H1 (cell line): ENCODE measurements at regions not wholly inside any gene's neighbourhood (a gene's known extent, or its start where the extent isn't known, plus 50 kb on each side); places are given as distances from the start of the nearest gene placed in this dataset.

Source experiments
- BCL11A ChIP-seq, 2 experiments: IDR thresholded peaks; one replicate each; pipeline ENCODE4 v1.6.1; 2011; ENCODE audit warnings: low read depth in 2 of 2, low read length in 2 of 2, mild to moderate bottlenecking in 2 of 2
- RXRA ChIP-seq: IDR thresholded peaks from 2 replicates; pipeline ENCODE4 v1.6.1; 2011; ENCODE audit warnings: low read depth, mild to moderate bottlenecking, low read length, moderate library complexity; ENCODE audit not compliant: insufficient read depth
- TBP ChIP-seq: IDR thresholded peaks from 2 replicates; pipeline ENCODE4 v1.6.1; 2011; ENCODE audit warnings: low read depth, low read length, improper control_type of control experiment
- YY1 ChIP-seq: IDR thresholded peaks from 2 replicates; pipeline ENCODE4 v1.6.1; 2011; ENCODE audit warnings: low read depth, mild to moderate bottlenecking, low read length

DNA sequence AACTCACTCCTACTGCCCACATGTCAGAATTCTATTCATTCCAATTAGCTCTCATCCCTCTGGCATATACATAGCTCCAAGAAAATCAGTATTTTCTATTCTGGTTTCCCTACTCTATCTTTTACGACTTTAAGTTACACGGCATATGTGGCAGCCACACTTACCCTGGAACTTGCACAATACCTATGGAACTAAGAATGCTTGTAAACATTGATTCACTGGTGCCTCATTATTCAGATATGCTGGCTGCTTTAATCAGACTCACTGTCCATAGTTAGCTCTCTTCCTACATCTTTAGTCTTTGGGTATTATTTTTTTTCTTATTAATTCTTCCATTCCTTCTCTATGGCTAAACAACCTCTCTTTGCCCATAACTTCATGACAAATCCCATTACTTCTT lies 1519.9 kb upstream of the ACVR2A start (continued):
- TF ChIP-seq TBP (no peak), YY1 (no peak), BCL11A (IDR thresholded peaks at IDR 0.05; ENCODE audit: low read depth in 2 of 2, low read length in 2 of 2) (no peak), RXRA (no peak)
